ENCODE measurements at regions not wholly inside any gene's neighbourhood (a gene's known extent, or its start where the extent isn't known, plus 50 kb on each side); places are given as distances from the start of the nearest gene placed in this dataset.
"Not testable (repeated sequence)": the region's sequence is repeated elsewhere in the genome, so short reads cannot be mapped to it uniquely, and the experiment has no call there.

DNA sequence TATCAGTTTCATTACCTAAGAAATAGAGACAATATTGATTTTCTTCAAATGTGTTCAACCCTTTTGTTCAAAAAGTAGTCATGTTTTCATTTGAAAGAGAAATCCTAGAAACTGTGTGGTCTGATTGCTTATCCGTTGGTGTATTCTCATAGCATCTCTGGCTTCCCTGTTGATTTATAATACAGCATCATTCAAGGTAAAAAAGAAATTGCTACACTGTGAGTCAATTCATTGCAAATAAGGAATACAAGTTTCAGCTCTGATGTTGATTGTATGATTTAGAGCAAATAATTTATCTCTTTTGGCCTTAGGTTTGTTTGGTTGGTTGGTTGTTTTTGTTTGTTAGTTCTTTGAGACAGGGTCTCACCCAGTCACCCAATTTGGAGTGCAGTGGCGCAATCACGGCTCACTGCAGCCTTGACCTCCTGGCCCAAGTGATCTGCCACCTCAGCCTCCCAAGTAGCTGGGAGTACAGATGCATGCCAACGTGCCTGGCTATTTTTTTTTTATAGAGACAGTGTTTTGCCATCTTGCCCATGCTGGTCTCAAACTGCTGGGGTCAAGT, 185.5 kb upstream of the TNFAIP3 start:
- no peak overlapping the region for H4K8ac ChIP-seq (replicated peaks; ENCODE audit: insufficient read length, low read depth, low read length)
- no peak for DNase-seq
- H3K79me2 ChIP-seq (ENCODE audit: insufficient read depth, low read length) = no peaks in the 10 kb centered on the region
- H3K4me1 Mint-ChIP-seq = no peaks in the 10 kb centered on the region
- H3K9ac ChIP-seq (ENCODE audit: extremely low read depth, insufficient read length, low read length) = no peak overlapping the region
- WGBS (ENCODE audit: extremely low coverage, insufficient read length, low lambda C conversion rate) = no CpG with 5 or more reads among the region's 4 CpGs
- H3K9me3 Mint-ChIP-seq = peaks cover 2 to 8% of the 10 kb centered on the region in 2 experiments
- H2BK15ac ChIP-seq (ENCODE audit: low read depth, low read length) = no peak overlapping the region
- H2BK5ac ChIP-seq (ENCODE audit: insufficient read length, low read length) = no peak overlapping the region
- no peak overlapping the region for H2BK20ac ChIP-seq (ENCODE audit: low read depth, low read length, poor library complexity, severe bottlenecking)
- H2BK12ac ChIP-seq (ENCODE audit: insufficient read length, low read depth, low read length) = no peak overlapping the region
- no peaks in the 10 kb centered on the region for H3K27me3 ChIP-seq (ENCODE audit: insufficient read depth, low read length)
- no peaks in the 10 kb centered on the region for H3K27me3 Mint-ChIP-seq (ENCODE audit: low read depth)
- no peak overlapping the region for H4K91ac ChIP-seq (ENCODE audit: insufficient read length, low read depth, low read length)
- no peak overlapping the region for H3K27ac ChIP-seq (ENCODE audit: insufficient read length, low read depth, low read length)
- H3K9me3 ChIP-seq (ENCODE audit: control insufficient read depth, low read depth, low read length) = no peaks in the 10 kb centered on the region
- H2AFZ ChIP-seq (ENCODE audit: low read length) = no peak overlapping the region
- no peak overlapping the region for H3K56ac ChIP-seq (ENCODE audit: insufficient read length, low read depth, low read length)
- H3K4ac ChIP-seq (ENCODE audit: low read depth, low read length) = no peak overlapping the region
- no peaks in the 10 kb centered on the region for H3K23me2 ChIP-seq (ENCODE audit: insufficient read length, low read depth, low read length, poor library complexity, severe bottlenecking)
- no peak overlapping the region for H3K23ac ChIP-seq (ENCODE audit: insufficient read length, low read depth, low read length)
- no peak overlapping the region for H3K4me3 Mint-ChIP-seq
- no peaks in the 10 kb centered on the region for H4K20me1 ChIP-seq (ENCODE audit: control insufficient read depth, insufficient read depth, insufficient read length)
- no peak overlapping the region for H3K27ac Mint-ChIP-seq
- no peak overlapping the region for H3K14ac ChIP-seq (ENCODE audit: insufficient read depth, low read length)
- H3K4me2 ChIP-seq (ENCODE audit: insufficient read depth, insufficient read length, low read length) = no peak overlapping the region
- no peak overlapping the region for H4K5ac ChIP-seq (ENCODE audit: insufficient read length, low read depth, low read length)
- H3T11ph ChIP-seq (ENCODE audit: low read length) = no peak overlapping the region
- no peaks in the 10 kb centered on the region for H3K79me1 ChIP-seq (ENCODE audit: insufficient read depth, low read depth, low read length, poor library complexity, severe bottlenecking)
- no peak overlapping the region for H2BK120ac ChIP-seq (ENCODE audit: low read depth, low read length, poor library complexity, severe bottlenecking)
- H3K36me3 Mint-ChIP-seq (ENCODE audit: insufficient read depth in 1 of 3, low read depth in 3 of 3) = peaks cover 0 to 8% (median 3%) of the 10 kb centered on the region in 3 experiments; a peak in 5 of 7 replicates
- no peak overlapping the region for H2AK5ac ChIP-seq (ENCODE audit: insufficient read length, low read length)
- no peak overlapping the region for H3K18ac ChIP-seq (ENCODE audit: insufficient read length, low read depth, low read length)
- TF ChIP-seq, protein P1, sequence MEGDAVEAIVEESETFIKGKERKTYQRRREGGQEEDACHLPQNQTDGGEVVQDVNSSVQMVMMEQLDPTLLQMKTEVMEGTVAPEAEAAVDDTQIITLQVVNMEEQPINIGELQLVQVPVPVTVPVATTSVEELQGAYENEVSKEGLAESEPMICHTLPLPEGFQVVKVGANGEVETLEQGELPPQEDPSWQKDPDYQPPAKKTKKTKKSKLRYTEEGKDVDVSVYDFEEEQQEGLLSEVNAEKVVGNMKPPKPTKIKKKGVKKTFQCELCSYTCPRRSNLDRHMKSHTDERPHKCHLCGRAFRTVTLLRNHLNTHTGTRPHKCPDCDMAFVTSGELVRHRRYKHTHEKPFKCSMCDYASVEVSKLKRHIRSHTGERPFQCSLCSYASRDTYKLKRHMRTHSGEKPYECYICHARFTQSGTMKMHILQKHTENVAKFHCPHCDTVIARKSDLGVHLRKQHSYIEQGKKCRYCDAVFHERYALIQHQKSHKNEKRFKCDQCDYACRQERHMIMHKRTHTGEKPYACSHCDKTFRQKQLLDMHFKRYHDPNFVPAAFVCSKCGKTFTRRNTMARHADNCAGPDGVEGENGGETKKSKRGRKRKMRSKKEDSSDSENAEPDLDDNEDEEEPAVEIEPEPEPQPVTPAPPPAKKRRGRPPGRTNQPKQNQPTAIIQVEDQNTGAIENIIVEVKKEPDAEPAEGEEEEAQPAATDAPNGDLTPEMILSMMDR (conservative IDR thresholded peaks at IDR 0.05) = no peak
- no peaks in the 10 kb centered on the region for H3K4me1 ChIP-seq (ENCODE audit: insufficient read depth, low read length)

DNA sequence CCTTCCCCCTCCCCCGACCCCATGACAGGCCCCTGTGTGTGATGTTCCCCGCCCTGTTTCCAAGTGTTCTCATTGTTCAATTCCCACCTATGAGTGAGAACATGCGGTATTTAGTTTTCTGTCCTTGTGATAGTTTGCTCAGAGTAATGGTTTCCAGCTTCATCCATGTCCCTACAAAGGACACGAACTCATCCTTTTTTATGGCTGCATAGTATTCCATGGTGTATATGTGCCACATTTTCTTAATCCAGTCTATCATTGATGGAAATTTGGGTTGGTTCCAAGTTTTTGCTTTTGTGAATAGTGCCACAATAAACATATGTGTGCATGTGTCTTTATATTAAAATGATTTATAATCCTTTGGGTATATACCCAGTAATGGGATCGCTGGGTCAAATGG, 184.4 kb upstream of the TNFAIP3 start:
- not testable (repeated sequence) for H3K14ac ChIP-seq (ENCODE audit: insufficient read depth, low read length); H3K56ac ChIP-seq (ENCODE audit: insufficient read length, low read depth, low read length); H4K91ac ChIP-seq (ENCODE audit: insufficient read length, low read depth, low read length); H3T11ph ChIP-seq (ENCODE audit: low read length); H2BK5ac ChIP-seq (ENCODE audit: insufficient read length, low read length); DNase-seq; H4K8ac ChIP-seq (replicated peaks; ENCODE audit: insufficient read length, low read depth, low read length); H3K27me3 ChIP-seq (ENCODE audit: insufficient read depth, low read length); H3K23ac ChIP-seq (ENCODE audit: insufficient read length, low read depth, low read length); H2BK15ac ChIP-seq (ENCODE audit: low read depth, low read length); H2AFZ ChIP-seq (ENCODE audit: low read length); H3K27ac Mint-ChIP-seq; H3K18ac ChIP-seq (ENCODE audit: insufficient read length, low read depth, low read length); H3K27me3 Mint-ChIP-seq (ENCODE audit: low read depth); H2BK20ac ChIP-seq (ENCODE audit: low read depth, low read length, poor library complexity, severe bottlenecking); H3K36me3 Mint-ChIP-seq (ENCODE audit: insufficient read depth in 1 of 3, low read depth in 3 of 3); H3K9me3 ChIP-seq (ENCODE audit: control insufficient read depth, low read depth, low read length); H3K4ac ChIP-seq (ENCODE audit: low read depth, low read length); H3K79me1 ChIP-seq (ENCODE audit: insufficient read depth, low read depth, low read length, poor library complexity, severe bottlenecking); H2BK12ac ChIP-seq (ENCODE audit: insufficient read length, low read depth, low read length); H3K4me3 Mint-ChIP-seq; H3K4me1 ChIP-seq (ENCODE audit: insufficient read depth, low read length); H2BK120ac ChIP-seq (ENCODE audit: low read depth, low read length, poor library complexity, severe bottlenecking); H3K79me2 ChIP-seq (ENCODE audit: insufficient read depth, low read length); H3K23me2 ChIP-seq (ENCODE audit: insufficient read length, low read depth, low read length, poor library complexity, severe bottlenecking); H4K20me1 ChIP-seq (ENCODE audit: control insufficient read depth, insufficient read depth, insufficient read length); H3K4me2 ChIP-seq (ENCODE audit: insufficient read depth, insufficient read length, low read length); H4K5ac ChIP-seq (ENCODE audit: insufficient read length, low read depth, low read length); H3K27ac ChIP-seq (ENCODE audit: insufficient read length, low read depth, low read length); H2AK5ac ChIP-seq (ENCODE audit: insufficient read length, low read length); H3K9ac ChIP-seq (ENCODE audit: extremely low read depth, insufficient read length, low read length); H3K9me3 Mint-ChIP-seq; H3K4me1 Mint-ChIP-seq
- WGBS (ENCODE audit: extremely low coverage, insufficient read length, low lambda C conversion rate) = no CpG with 5 or more reads among the region's 5 CpGs

Measured in H9 (cell line).